ENCODE measurements at regions not wholly inside any gene's neighbourhood (a gene's known extent, or its start where the extent isn't known, plus 50 kb on each side); places are given as distances from the start of the nearest gene placed in this dataset.

DNA sequence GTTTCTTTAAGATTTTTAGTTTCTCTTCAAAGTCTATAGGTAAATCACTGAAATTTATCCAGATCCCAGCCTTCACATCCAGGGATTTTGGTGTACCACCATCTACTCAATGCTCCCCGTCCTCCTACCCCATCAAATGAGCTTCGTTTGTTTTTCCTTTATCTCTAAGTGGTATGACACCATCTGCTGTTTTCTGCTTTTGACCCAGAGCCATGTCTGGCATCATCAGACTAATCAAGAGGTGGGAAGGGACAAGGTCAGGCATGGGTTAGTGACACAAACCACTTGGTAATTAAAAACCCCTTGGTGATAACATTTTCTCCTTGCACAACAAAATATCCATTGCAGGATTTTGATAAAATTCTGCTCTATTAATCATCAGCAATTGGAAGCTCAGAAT, 92.7 kb upstream of the GOLGA8J start:
- no peak overlapping the region for H3K4me3 ChIP-seq (ENCODE audit: low read depth, low read length)
- H3K36me3 ChIP-seq (ENCODE audit: control insufficient read depth in 2 of 2, insufficient read depth in 1 of 2, low read length in 2 of 2), result no peaks in the 10 kb centered on the region
- no peaks in the 10 kb centered on the region for H3K4me1 ChIP-seq (ENCODE audit: control insufficient read depth, insufficient read depth, low read length)
- ChIA-PET POLR2A (no interaction called here), CTCF (interaction anchor here (0.9 kb wide), 1 partner anchor 53 kb away, joined by 4 read pairs; no protein-coding TSS in a partner anchor)
- H3K27ac ChIP-seq (ENCODE audit: extremely low read depth, low read depth, low read length), result no peak overlapping the region
- no peak for TF ChIP-seq ZBTB20 (tag by site-specific recombination; IDR thresholded peaks at IDR 0.05)
- no peak for TF ChIP-seq MYNN (tag by site-specific recombination; IDR thresholded peaks at IDR 0.05; ENCODE audit: borderline replicate concordance)
- no peak for TF ChIP-seq ZNF423 (tag by site-specific recombination; IDR thresholded peaks at IDR 0.05)
- no peaks in the 10 kb centered on the region for H3K9me3 ChIP-seq (ENCODE audit: control insufficient read depth, insufficient read depth, low read depth, low read length)

- Histone ChIP-seq H3K4me1 (ENCODE audit: control insufficient read depth, insufficient read depth, low read length) (no peaks in the 10 kb centered on the region), H3K4me3 (ENCODE audit: low read depth, low read length) (no peak overlapping the region), H3K9me3 (ENCODE audit: control insufficient read depth, insufficient read depth, low read depth, low read length) (no peaks in the 10 kb centered on the region), H3K27ac (ENCODE audit: extremely low read depth, low read depth, low read length) (no peak overlapping the region), H3K36me3 (ENCODE audit: control insufficient read depth in 2 of 2, insufficient read depth in 1 of 2, low read length in 2 of 2) (no peaks in the 10 kb centered on the region)
- ChIA-PET CTCF (interaction anchor here (0.6 kb wide), 1 partner anchor 287 kb away, joined by 3 read pairs; no protein-coding TSS in a partner anchor), POLR2A (no interaction called here)
- TF ChIP-seq ZNF221 (tag by site-specific recombination; IDR thresholded peaks at IDR 0.05; ENCODE audit: borderline replicate concordance), result no peak
- TF ChIP-seq ZNF133 (tag by site-specific recombination; IDR thresholded peaks at IDR 0.05), result no peak
- TF ChIP-seq, protein P1, sequence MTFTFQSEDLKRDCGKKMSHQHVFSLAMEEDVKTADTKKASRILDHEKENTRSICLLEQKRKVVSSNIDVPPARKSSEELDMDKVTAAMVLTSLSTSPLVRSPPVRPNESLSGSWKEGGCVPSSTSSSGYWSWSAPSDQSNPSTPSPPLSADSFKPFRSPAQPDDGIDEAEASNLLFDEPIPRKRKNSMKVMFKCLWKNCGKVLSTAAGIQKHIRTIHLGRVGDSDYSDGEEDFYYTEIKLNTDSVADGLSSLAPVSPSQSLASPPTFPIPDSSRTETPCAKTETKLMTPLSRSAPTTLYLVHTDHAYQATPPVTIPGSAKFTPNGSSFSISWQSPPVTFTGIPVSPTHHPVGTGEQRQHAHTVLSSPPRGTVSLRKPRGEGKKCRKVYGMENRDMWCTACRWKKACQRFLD (tag by site-specific recombination; IDR thresholded peaks at IDR 0.05), result no peak
- no peak for TF ChIP-seq ZNF449 (tag by site-specific recombination; IDR thresholded peaks at IDR 0.05)
- no peak for TF ChIP-seq ZNF777 (tag by site-specific recombination; IDR thresholded peaks at IDR 0.05; ENCODE audit: borderline replicate concordance)
- TF ChIP-seq ZNF621 (tag by site-specific recombination; IDR thresholded peaks at IDR 0.05), result no peak
- TF ChIP-seq ZNF433 (tag by site-specific recombination; IDR thresholded peaks at IDR 0.05; ENCODE audit: low read depth), result no peak
- TF ChIP-seq ZNF658 (tag by site-specific recombination; IDR thresholded peaks at IDR 0.05), result no peak
- TF ChIP-seq ZNF184 (tag by site-specific recombination; IDR thresholded peaks at IDR 0.05), result no peak
- no peak for TF ChIP-seq ZNF239 (tag by site-specific recombination; IDR thresholded peaks at IDR 0.05)
- TF ChIP-seq FEZF1 (tag by site-specific recombination; IDR thresholded peaks at IDR 0.05), result no peak
- no peak for TF ChIP-seq YY2 (tag by site-specific recombination; IDR thresholded peaks at IDR 0.05)
- TF ChIP-seq ZNF19 (tag by site-specific recombination; IDR thresholded peaks at IDR 0.05; ENCODE audit: low read depth), result no peak
- TF ChIP-seq ZNF202 (tag by site-specific recombination; IDR thresholded peaks at IDR 0.05; ENCODE audit: borderline replicate concordance), result no peak
- TF ChIP-seq, protein P2, sequence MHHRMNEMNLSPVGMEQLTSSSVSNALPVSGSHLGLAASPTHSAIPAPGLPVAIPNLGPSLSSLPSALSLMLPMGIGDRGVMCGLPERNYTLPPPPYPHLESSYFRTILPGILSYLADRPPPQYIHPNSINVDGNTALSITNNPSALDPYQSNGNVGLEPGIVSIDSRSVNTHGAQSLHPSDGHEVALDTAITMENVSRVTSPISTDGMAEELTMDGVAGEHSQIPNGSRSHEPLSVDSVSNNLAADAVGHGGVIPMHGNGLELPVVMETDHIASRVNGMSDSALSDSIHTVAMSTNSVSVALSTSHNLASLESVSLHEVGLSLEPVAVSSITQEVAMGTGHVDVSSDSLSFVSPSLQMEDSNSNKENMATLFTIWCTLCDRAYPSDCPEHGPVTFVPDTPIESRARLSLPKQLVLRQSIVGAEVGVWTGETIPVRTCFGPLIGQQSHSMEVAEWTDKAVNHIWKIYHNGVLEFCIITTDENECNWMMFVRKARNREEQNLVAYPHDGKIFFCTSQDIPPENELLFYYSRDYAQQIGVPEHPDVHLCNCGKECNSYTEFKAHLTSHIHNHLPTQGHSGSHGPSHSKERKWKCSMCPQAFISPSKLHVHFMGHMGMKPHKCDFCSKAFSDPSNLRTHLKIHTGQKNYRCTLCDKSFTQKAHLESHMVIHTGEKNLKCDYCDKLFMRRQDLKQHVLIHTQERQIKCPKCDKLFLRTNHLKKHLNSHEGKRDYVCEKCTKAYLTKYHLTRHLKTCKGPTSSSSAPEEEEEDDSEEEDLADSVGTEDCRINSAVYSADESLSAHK (tag by site-specific recombination; IDR thresholded peaks at IDR 0.05), result no peak
- TF ChIP-seq, protein P3, sequence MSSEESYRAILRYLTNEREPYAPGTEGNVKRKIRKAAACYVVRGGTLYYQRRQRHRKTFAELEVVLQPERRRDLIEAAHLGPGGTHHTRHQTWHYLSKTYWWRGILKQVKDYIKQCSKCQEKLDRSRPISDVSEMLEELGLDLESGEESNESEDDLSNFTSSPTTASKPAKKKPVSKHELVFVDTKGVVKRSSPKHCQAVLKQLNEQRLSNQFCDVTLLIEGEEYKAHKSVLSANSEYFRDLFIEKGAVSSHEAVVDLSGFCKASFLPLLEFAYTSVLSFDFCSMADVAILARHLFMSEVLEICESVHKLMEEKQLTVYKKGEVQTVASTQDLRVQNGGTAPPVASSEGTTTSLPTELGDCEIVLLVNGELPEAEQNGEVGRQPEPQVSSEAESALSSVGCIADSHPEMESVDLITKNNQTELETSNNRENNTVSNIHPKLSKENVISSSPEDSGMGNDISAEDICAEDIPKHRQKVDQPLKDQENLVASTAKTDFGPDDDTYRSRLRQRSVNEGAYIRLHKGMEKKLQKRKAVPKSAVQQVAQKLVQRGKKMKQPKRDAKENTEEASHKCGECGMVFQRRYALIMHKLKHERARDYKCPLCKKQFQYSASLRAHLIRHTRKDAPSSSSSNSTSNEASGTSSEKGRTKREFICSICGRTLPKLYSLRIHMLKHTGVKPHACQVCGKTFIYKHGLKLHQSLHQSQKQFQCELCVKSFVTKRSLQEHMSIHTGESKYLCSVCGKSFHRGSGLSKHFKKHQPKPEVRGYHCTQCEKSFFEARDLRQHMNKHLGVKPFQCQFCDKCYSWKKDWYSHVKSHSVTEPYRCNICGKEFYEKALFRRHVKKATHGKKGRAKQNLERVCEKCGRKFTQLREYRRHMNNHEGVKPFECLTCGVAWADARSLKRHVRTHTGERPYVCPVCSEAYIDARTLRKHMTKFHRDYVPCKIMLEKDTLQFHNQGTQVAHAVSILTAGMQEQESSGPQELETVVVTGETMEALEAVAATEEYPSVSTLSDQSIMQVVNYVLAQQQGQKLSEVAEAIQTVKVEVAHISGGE (tag by site-specific recombination; conservative IDR thresholded peaks at IDR 0.05; ENCODE audit: low read depth), result no peak
- no peak for TF ChIP-seq ZNF211 (tag by site-specific recombination; IDR thresholded peaks at IDR 0.05; ENCODE audit: low read depth)
- TF ChIP-seq HOXC10 (CRISPR knock-in tag; IDR thresholded peaks at IDR 0.05), result no peak
- no peak for TF ChIP-seq ZNF558 (tag by site-specific recombination; IDR thresholded peaks at IDR 0.05)
- TF ChIP-seq HIC1 (tag by site-specific recombination; IDR thresholded peaks at IDR 0.05), result no peak
Measured at GRCh38 chr15:29988701-29989100, 94.1 kb upstream of the GOLGA8J start.

Data from HEK293 (cell line).